SU-DHL-6 (cell line): ENCODE measurements at regions not wholly inside any gene's neighbourhood (a gene's known extent, or its start where the extent isn't known, plus 50 kb on each side); places are given as distances from the start of the nearest gene placed in this dataset.

Source experiments
- H2AFZ ChIP-seq: fragments of 200-600 bp; sonication (generic); 2 replicates; pipeline ENCODE4 v1.6.1; 2014; ENCODE audit warnings: low read depth, mild to moderate bottlenecking, moderate library complexity, mixed read lengths, antibody characterized with exemption, low read length; ENCODE audit not compliant: severe bottlenecking
- H3F3A ChIP-seq: fragments of 200-600 bp; shearing (Covaris generic); 2 replicates; pipeline ENCODE4 v1.6.0; 2016; ENCODE audit warnings: antibody characterized with exemption, mild to moderate bottlenecking; ENCODE audit not compliant: insufficient read depth
- H3K27ac ChIP-seq: fragments of 200-600 bp; sonication (generic); 2 replicates; pipeline ENCODE4 v1.5.1; 2016; ENCODE audit warnings: low read depth, mild to moderate bottlenecking, low read length, moderate library complexity, mixed read lengths
- H3K27me3 ChIP-seq: fragments of 200-600 bp; sonication (generic), shearing (Covaris generic); 2 replicates; pipeline ENCODE4 v1.6.0; 2014; ENCODE audit warnings: mild to moderate bottlenecking, low read length
- H3K36me3 ChIP-seq: fragments of 200-600 bp; sonication (generic); 2 replicates; pipeline ENCODE4 v1.6.1; 2014; ENCODE audit warnings: mild to moderate bottlenecking, low read length, mixed read lengths
- H3K4me2 ChIP-seq: fragments of 300-600, 200-600 bp; shearing (Covaris generic), sonication (generic); 2 replicates; pipeline ENCODE4 v1.6.0; 2014; ENCODE audit warnings: low read length, low read depth, mild to moderate bottlenecking; ENCODE audit not compliant: poor library complexity, severe bottlenecking
- H3K4me3 ChIP-seq: fragments of 200-600 bp; sonication (generic); 2 replicates; pipeline ENCODE4 v1.5.1; 2014; ENCODE audit warnings: antibody characterized with exemption, low read length, mild to moderate bottlenecking, mixed read lengths; ENCODE audit not compliant: insufficient read depth, poor library complexity, severe bottlenecking
- H3K79me2 ChIP-seq: fragments of 200-600 bp; sonication (generic); 2 replicates; pipeline ENCODE4 v1.6.1; 2014; ENCODE audit warnings: mild to moderate bottlenecking, low read length, moderate library complexity; ENCODE audit not compliant: insufficient read depth
- H3K9ac ChIP-seq: fragments of 200-600 bp; sonication (generic); 2 replicates; pipeline ENCODE4 v1.7.0; 2014; ENCODE audit warnings: mild to moderate bottlenecking, low read length
- H3K9me2 ChIP-seq: fragments of 200-600 bp; sonication (generic); replicated peaks from 2 replicates; pipeline ENCODE4 v1.6.1; 2014; ENCODE audit warnings: low read length; ENCODE audit not compliant: insufficient read depth
- H3K9me3 ChIP-seq: fragments of 200-600 bp; sonication (generic); 2 replicates; pipeline ENCODE4 v1.6.1; 2014; ENCODE audit warnings: low read length, mixed read lengths; ENCODE audit not compliant: insufficient read depth
- H4K20me1 ChIP-seq: fragments of 200-600 bp; sonication (generic); 2 replicates; pipeline ENCODE4 v1.6.1; 2014; ENCODE audit warnings: low read depth, mild to moderate bottlenecking, antibody characterized with exemption, low read length, moderate library complexity, mixed read lengths
- CTCF ChIP-seq: fragments of 200-600 bp; sonication (generic); IDR thresholded peaks from one replicate; pipeline ENCODE4 v1.5.1; 2017; ENCODE audit warnings: antibody characterized with exemption, mild to moderate bottlenecking, low read length, moderate library complexity; ENCODE audit not compliant: insufficient read depth, poor library complexity, severe bottlenecking
- EZH2phosphoT487 ChIP-seq: fragments of 200-600 bp; sonication (generic), shearing (Covaris generic); conservative IDR thresholded peaks from 2 replicates; pipeline ENCODE4 v1.6.1; 2018; ENCODE audit warnings: mild to moderate bottlenecking, antibody characterized with exemption, low read length, moderate library complexity, mixed read lengths

DNA sequence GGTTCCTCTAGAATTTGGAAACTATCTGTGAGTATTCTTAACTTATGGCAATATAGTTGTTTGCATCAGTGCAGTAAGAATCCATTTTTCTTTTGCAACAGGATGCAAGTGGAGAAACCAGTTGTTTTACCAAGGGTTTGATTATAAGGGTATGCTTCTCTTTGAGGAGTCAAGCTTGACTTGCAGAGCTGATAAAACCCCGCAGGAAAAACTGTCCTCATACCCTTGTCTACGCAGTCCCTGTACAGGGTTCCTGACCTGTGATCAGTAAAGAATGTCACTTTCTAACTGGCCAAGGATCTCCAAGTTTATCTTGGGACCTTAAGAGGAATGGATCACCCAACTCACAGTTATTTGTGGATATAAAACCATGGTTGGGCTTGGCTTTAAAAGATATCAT, 161.1 kb upstream of the OLIG3 start:
- H3K4me3 ChIP-seq, result no peak overlapping the region
- TF ChIP-seq CTCF (no peak), EZH2phosphoT487 (no peak)
- H3K9ac ChIP-seq, result no peak overlapping the region
- no peaks in the 10 kb centered on the region for H3K9me2 ChIP-seq
- H3K79me2 ChIP-seq, result no peaks in the 10 kb centered on the region
- H2AFZ ChIP-seq, result no peak overlapping the region
- H3K36me3 ChIP-seq, result no peaks in the 10 kb centered on the region
- H3K27ac ChIP-seq, result no peak overlapping the region
- H3F3A ChIP-seq, result no peaks in the 10 kb centered on the region
- H3K9me3 ChIP-seq, result no peaks in the 10 kb centered on the region
- H3K4me2 ChIP-seq, result no peak overlapping the region
- H3K27me3 ChIP-seq, result no peaks in the 10 kb centered on the region
- H4K20me1 ChIP-seq, result no peaks in the 10 kb centered on the region

GRCh38 chr6:137656735-137657134, 162.5 kb upstream of the OLIG3 start:
- no peaks in the 10 kb centered on the region for H3F3A ChIP-seq
- no peak for TF ChIP-seq CTCF
- TF ChIP-seq EZH2phosphoT487, result no peak
- H3K9me3 ChIP-seq, result no peaks in the 10 kb centered on the region
- H3K4me2 ChIP-seq, result no peak overlapping the region
- H4K20me1 ChIP-seq, result no peaks in the 10 kb centered on the region
- no peak overlapping the region for H2AFZ ChIP-seq
- H3K27me3 ChIP-seq, result no peaks in the 10 kb centered on the region
- no peak overlapping the region for H3K9ac ChIP-seq
- H3K36me3 ChIP-seq, result no peaks in the 10 kb centered on the region
- no peaks in the 10 kb centered on the region for H3K9me2 ChIP-seq
- no peak overlapping the region for H3K27ac ChIP-seq
- no peaks in the 10 kb centered on the region for H3K79me2 ChIP-seq
- no peak overlapping the region for H3K4me3 ChIP-seq

DNA sequence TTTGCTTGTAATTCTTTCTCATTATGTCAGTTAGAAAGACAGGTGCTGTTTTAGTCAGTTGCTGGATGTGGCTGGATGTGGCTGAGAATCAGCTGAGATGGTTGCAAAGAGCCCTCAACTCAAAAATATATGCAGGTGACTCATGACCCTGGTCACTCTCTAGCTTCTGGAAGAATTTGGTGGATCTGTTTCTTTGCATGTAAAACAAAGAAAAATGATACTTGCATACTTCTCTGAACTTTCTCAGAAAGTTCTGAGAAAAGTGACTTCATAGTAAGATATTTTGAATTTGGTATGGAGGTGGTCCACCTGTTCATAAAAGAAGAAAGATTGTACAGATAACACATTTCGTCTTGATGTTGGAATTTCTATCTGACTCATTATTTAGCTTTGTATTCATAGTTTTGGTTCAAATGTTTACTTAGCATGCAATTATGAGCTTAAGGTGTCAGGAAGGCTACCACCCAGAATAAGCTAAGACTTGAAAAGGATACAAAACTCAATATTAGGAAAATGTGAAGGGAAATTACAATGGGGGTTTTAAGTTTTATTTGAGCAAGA, 163.2 kb upstream of the OLIG3 start:
- H3K9ac ChIP-seq, result no peak overlapping the region
- H3K27me3 ChIP-seq, result no peaks in the 10 kb centered on the region
- no peaks in the 10 kb centered on the region for H3K9me2 ChIP-seq
- no peak overlapping the region for H3K4me2 ChIP-seq
- no peaks in the 10 kb centered on the region for H3K9me3 ChIP-seq
- H3K4me3 ChIP-seq, result no peak overlapping the region
- no peak overlapping the region for H3K27ac ChIP-seq
- H3K36me3 ChIP-seq, result no peaks in the 10 kb centered on the region
- no peaks in the 10 kb centered on the region for H3F3A ChIP-seq
- H2AFZ ChIP-seq, result no peak overlapping the region
- no peak for TF ChIP-seq EZH2phosphoT487
- TF ChIP-seq CTCF, result no peak
- no peaks in the 10 kb centered on the region for H4K20me1 ChIP-seq
- no peaks in the 10 kb centered on the region for H3K79me2 ChIP-seq
